IPS-20b (cell line): ENCODE measurements at regions not wholly inside any gene's neighbourhood (a gene's known extent, or its start where the extent isn't known, plus 50 kb on each side); places are given as distances from the start of the nearest gene placed in this dataset.
"Not testable (repeated sequence)": the region's sequence is repeated elsewhere in the genome, so short reads cannot be mapped to it uniquely, and the experiment has no call there.

Experiments
- H3K27ac ChIP-seq: one replicate; pipeline ENCODE4 v1.5.1; 2013; ENCODE audit warnings: low read length
- H3K27me3 ChIP-seq: 2 replicates; pipeline ENCODE4 v1.6.1; 2013; ENCODE audit warnings: mild to moderate bottlenecking, low read length, inconsistent platforms; ENCODE audit not compliant: insufficient read depth
- H3K36me3 ChIP-seq: 2 replicates; pipeline ENCODE4 v1.6.1; 2013; ENCODE audit warnings: low read depth, mild to moderate bottlenecking, inconsistent platforms, low read length, moderate library complexity; ENCODE audit not compliant: insufficient read depth
- H3K4me1 ChIP-seq: 2 replicates; pipeline ENCODE4 v1.6.1; 2013; ENCODE audit warnings: mild to moderate bottlenecking, control low read depth, inconsistent platforms, low read length, moderate library complexity; ENCODE audit not compliant: insufficient read depth
- H3K4me3 ChIP-seq: 2 replicates; pipeline ENCODE4 v1.5.1; 2013; ENCODE audit warnings: mild to moderate bottlenecking, low read length, inconsistent platforms
- H3K9ac ChIP-seq: 2 replicates; pipeline ENCODE4 v1.6.1; 2013; ENCODE audit warnings: low read depth, mild to moderate bottlenecking, inconsistent platforms, low read length, moderate library complexity
- H3K9me3 ChIP-seq: 2 replicates; pipeline ENCODE4 v1.6.1; 2013; ENCODE audit warnings: mild to moderate bottlenecking, low read depth, low read length, inconsistent platforms; ENCODE audit not compliant: insufficient read depth

- Histone ChIP-seq H3K36me3 (no peaks in the 10 kb centered on the region), H3K27me3 (no peaks in the 10 kb centered on the region), H3K27ac (no peak overlapping the region), H3K4me3 (no peak overlapping the region), H3K9me3 (peaks cover 6% of the 10 kb centered on the region), H3K4me1 (no peaks in the 10 kb centered on the region), H3K9ac (no peak overlapping the region)
Observed at GRCh38 chr21:28402616-28402989, 590.1 kb downstream of the LTN1 start.

DNA sequence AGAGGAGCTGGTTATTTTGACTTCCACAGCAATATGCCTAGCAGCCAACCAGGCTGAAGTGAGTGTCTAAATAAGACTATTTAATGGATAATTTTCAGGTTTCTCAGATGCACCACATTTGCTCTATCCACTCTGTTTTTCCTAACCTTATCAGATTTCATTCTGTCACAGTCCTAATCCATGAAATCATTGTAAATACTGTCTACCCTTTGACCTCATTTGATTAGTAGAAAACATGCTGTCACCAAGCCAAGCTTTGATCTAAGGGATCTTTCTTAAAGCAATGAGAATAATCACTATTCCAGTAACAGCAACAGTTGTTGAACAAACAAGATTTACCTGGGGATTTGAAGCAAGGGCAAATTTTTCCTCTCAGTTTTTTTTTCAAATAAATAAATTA lies 595.6 kb downstream of the LTN1 start:
- H3K4me3 ChIP-seq = no peak overlapping the region
- no peaks in the 10 kb centered on the region for H3K27me3 ChIP-seq
- H3K9ac ChIP-seq = no peak overlapping the region
- no peaks in the 10 kb centered on the region for H3K4me1 ChIP-seq
- H3K9me3 ChIP-seq = peaks cover 15% of the 10 kb centered on the region
- H3K36me3 ChIP-seq = no peaks in the 10 kb centered on the region
- no peak overlapping the region for H3K27ac ChIP-seq

- no peaks in the 10 kb centered on the region for H3K4me1 ChIP-seq
- no peaks in the 10 kb centered on the region for H3K36me3 ChIP-seq
- no peak overlapping the region for H3K27ac ChIP-seq
- no peak overlapping the region for H3K4me3 ChIP-seq
- peaks cover 15% of the 10 kb centered on the region for H3K9me3 ChIP-seq
- H3K27me3 ChIP-seq = no peaks in the 10 kb centered on the region
- no peak overlapping the region for H3K9ac ChIP-seq
Observed at GRCh38 chr21:28396421-28396820, 596.3 kb downstream of the LTN1 start.

DNA sequence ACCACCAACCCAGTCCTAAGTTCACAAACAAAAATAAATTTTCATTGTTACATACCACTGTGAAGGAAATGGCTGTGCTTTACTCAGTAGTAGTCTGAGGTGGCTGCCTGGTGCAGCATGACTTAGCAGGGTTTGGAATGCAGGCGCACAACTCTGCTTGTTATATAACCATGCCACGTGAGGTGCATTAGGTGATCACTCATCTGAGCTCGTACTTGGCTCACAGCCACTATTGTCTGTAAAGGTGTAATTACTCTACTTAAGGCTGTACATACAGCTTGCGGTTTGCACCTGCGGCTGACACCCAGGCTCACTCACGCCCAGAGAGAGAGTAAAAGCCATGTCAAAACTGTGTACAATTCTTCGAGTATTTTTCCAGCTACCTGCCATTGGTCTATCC lies 599.4 kb downstream of the LTN1 start:
- Histone ChIP-seq H3K27me3 (no peaks in the 10 kb centered on the region), H3K4me3 (no peak overlapping the region), H3K4me1 (no peaks in the 10 kb centered on the region), H3K9ac (no peak overlapping the region), H3K27ac (no peak overlapping the region), H3K9me3 (peaks cover 9% of the 10 kb centered on the region), H3K36me3 (no peaks in the 10 kb centered on the region)

- no peaks in the 10 kb centered on the region for H3K4me1 ChIP-seq
- no peaks in the 10 kb centered on the region for H3K36me3 ChIP-seq
- H3K9me3 ChIP-seq = peaks cover 9% of the 10 kb centered on the region
- H3K4me3 ChIP-seq = no peak overlapping the region
- no peaks in the 10 kb centered on the region for H3K27me3 ChIP-seq
- no peak overlapping the region for H3K9ac ChIP-seq
- H3K27ac ChIP-seq = no peak overlapping the region
Observed at GRCh38 chr21:28391938-28392849, 600.5 kb downstream of the LTN1 start.

- no peak overlapping the region for H3K4me3 ChIP-seq
- H3K4me1 ChIP-seq = no peaks in the 10 kb centered on the region
- H3K9ac ChIP-seq = no peak overlapping the region
- no peaks in the 10 kb centered on the region for H3K27me3 ChIP-seq
- H3K9me3 ChIP-seq = no peaks in the 10 kb centered on the region
- no peaks in the 10 kb centered on the region for H3K36me3 ChIP-seq
- no peak overlapping the region for H3K27ac ChIP-seq
Observed at GRCh38 chr21:28387220-28387619, 605.5 kb downstream of the LTN1 start.

DNA sequence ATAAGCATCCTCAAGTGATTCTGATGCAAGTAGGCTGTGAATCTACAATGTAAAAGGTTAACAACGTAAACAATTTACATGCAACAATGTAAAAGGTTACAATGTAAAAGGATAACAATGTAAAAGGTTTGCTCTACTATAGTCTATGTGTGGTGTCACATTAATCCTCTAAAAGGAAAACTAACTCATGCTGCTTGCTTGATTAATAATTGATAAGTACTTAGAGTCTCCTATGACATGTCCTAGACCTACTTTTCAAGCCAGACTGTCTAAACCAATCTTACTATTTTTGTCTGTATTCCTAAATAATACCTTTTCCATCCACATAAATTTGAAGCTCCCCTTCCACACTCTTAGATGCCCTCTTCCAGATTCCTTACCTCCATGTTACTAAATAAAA lies 606.8 kb downstream of the LTN1 start:
- Histone ChIP-seq H3K27me3 (no peaks in the 10 kb centered on the region), H3K9me3 (no peaks in the 10 kb centered on the region), H3K27ac (no peak overlapping the region), H3K9ac (no peak overlapping the region), H3K4me3 (no peak overlapping the region), H3K36me3 (no peaks in the 10 kb centered on the region), H3K4me1 (no peaks in the 10 kb centered on the region)

GRCh38 chr21:28381000-28381745 lies 611.5 kb downstream of the LTN1 start:
- not testable (repeated sequence) for H3K4me1 ChIP-seq, H3K4me3 ChIP-seq, H3K9ac ChIP-seq, H3K9me3 ChIP-seq, H3K36me3 ChIP-seq, H3K27me3 ChIP-seq, H3K27ac ChIP-seq

DNA sequence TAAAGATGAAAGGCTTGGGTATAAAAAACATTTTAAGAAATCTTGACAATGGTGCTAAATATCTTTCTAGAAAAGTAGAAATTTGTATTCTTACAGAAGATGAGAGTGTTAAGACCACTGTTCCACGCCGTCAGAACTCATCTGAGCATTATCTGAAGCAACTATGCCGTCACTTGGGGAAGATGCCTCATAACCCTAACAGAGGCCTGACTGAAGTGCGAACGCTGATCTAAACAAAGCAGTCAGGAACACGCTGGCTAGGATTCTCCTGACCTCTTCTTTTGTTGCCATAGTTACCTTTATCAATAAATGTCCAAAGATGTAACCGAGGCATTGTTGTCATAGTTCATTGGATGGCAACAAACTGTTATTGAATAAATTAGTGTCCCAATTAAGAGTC lies 612.4 kb downstream of the LTN1 start:
- no peaks in the 10 kb centered on the region for H3K36me3 ChIP-seq
- no peak overlapping the region for H3K27ac ChIP-seq
- H3K4me1 ChIP-seq = 0 out of 2 replicates have a peak, but pooled peaks cover 4% of the 10 kb centered on the region
- no peaks in the 10 kb centered on the region for H3K27me3 ChIP-seq
- no peak overlapping the region for H3K4me3 ChIP-seq
- no peak overlapping the region for H3K9ac ChIP-seq
- no peaks in the 10 kb centered on the region for H3K9me3 ChIP-seq

- Histone ChIP-seq H3K4me1 (0 out of 2 replicates have a peak, but pooled peaks cover 4% of the 10 kb centered on the region), H3K4me3 (no peak overlapping the region), H3K27ac (no peak overlapping the region), H3K9me3 (no peaks in the 10 kb centered on the region), H3K9ac (no peak overlapping the region), H3K27me3 (no peaks in the 10 kb centered on the region), H3K36me3 (no peaks in the 10 kb centered on the region)
Observed at GRCh38 chr21:28378026-28378425, 614.7 kb downstream of the LTN1 start.

DNA sequence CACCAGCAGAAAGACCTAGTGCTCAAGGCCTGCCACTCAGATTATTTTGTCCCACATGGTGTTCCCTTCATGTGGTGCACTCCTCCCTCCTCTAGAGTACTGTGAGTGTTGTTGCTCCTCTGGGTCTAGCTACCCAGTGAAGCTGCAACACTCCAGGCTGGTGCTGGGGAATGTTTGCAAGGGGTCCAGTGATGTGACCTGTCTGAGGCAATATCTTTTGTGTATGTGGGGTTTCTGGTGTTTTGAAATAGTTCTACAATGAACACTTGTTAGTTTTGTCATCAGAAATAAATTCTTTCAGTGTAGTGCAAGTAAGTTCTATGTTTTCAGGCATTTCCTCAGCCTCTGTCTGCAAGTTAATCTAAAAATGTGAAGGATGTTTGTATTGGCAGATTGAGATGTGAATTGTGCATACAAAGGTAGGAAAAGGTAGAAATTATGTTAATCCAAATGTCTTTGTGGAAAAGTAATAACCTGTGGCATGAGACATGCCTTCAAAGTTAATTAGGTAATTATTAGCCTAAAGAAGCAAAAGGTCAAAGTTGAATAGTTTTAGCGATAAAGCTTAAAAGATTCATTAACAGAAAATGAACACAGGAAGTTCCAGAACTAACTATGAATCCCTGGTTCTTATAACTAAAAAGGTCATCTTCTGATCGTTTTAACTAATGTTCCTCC lies 616.8 kb downstream of the LTN1 start:
- no peaks in the 10 kb centered on the region for H3K27me3 ChIP-seq
- no peaks in the 10 kb centered on the region for H3K36me3 ChIP-seq
- H3K9ac ChIP-seq = no peak overlapping the region
- 0 out of 2 replicates have a peak, but pooled peaks cover 4% of the 10 kb centered on the region for H3K4me1 ChIP-seq
- H3K4me3 ChIP-seq = no peak overlapping the region
- H3K9me3 ChIP-seq = peaks cover 6% of the 10 kb centered on the region; the same call in 1 of the 2 replicates
- no peak overlapping the region for H3K27ac ChIP-seq
